Heart left ventricle (tissue), 16 donors: ENCODE measurements at regions not wholly inside any gene's neighbourhood (a gene's known extent, or its start where the extent isn't known, plus 50 kb on each side); places are given as distances from the start of the nearest gene placed in this dataset.

Experiments used
- ATAC-seq, 4 donors: fragments of 200-7000 bp; cut with Tn5 transposase; one replicate each; pipeline ENCODE4 v1.9.1; 2020 to 2022; ENCODE audit warnings: moderate library complexity in 4 of 4, mild to moderate bottlenecking in 3 of 4, moderate number of reproducible peaks in 1 of 4
- DNase-seq, 5 donors: peaks; one replicate each; pipeline ENCODE4 v3.0.0-alpha.2; 2020
- H3K27ac ChIP-seq, 12 donors: fragments of 200-600 bp; sonication (generic) in 4 of 12; one replicate each; pipeline versions ENCODE4 v1.5.0 to v1.8.0; 2016 to 2022; ENCODE audit warnings: mild to moderate bottlenecking in 2 of 12
- H3K27me3 ChIP-seq, 9 donors: fragments of 200-600 bp; sonication (generic) in 2 of 9; one replicate each; pipeline versions ENCODE4 v1.5.1 to v1.8.0; 2016 to 2022; ENCODE audit warnings: mild to moderate bottlenecking in 3 of 9
- H3K36me3 ChIP-seq, 9 donors: fragments of 200-600 bp; sonication (generic) in 2 of 9; one replicate each; pipeline versions ENCODE4 v1.5.0 to v1.8.0; 2018 to 2022; ENCODE audit warnings: mild to moderate bottlenecking in 2 of 9
- H3K4me1 ChIP-seq, 12 donors: fragments of 200-600 bp; sonication (generic) in 4 of 12; one replicate each; pipeline versions ENCODE4 v1.5.0 to v1.8.0; 2016 to 2022; ENCODE audit warnings: mild to moderate bottlenecking in 3 of 12
- H3K4me3 ChIP-seq, 12 donors: fragments of 200-600 bp; sonication (generic) in 4 of 12; one replicate each; pipeline versions ENCODE4 v1.5.0 to v1.8.0; 2017 to 2022; ENCODE audit warnings: mild to moderate bottlenecking in 9 of 12, moderate library complexity in 4 of 12
- H3K9me3 ChIP-seq, 12 donors: fragments of 200-600 bp; sonication (generic) in 4 of 12; one replicate each; pipeline versions ENCODE4 v1.5.0 to v1.8.0; 2016 to 2022; ENCODE audit warnings: mild to moderate bottlenecking in 1 of 12
- POLR2A ChIP-seq, 2 donors: fragments of 450-650 bp; IDR thresholded peaks; one replicate each; pipeline ENCODE4 v1.6.1; 2017; ENCODE audit warnings: antibody characterized with exemption in 2 of 2, mild to moderate bottlenecking in 2 of 2, moderate library complexity in 2 of 2
- WGBS, 4 donors: extraction: QIAGEN DNeasy Blood & Tissue Kit in 2 of 4; methylation state at CpG; one replicate each; pipeline versions ENCODE4 v1.1.5 to v1.1.7; 2013 to 2018; 5-methylcytosine and 5-hydroxymethylcytosine counted together
- intact Hi-C, 10 donors: fragments of 100-400 bp; cut with DNase I; formaldehyde crosslinking; loops; one replicate each; pipeline versions ENCODE4 v1.11.1 to v1.14.2; 2022
- TF ChIP-seq, protein P1 (sequence below), 12 donors: fragments of 200-600 bp; sonication (generic) in 4 of 12; IDR thresholded peaks; one replicate each; pipeline versions ENCODE4 v1.5.0 to v1.8.0; 2018 to 2022; ENCODE audit warnings: antibody characterized with exemption in 12 of 12, mild to moderate bottlenecking in 5 of 12
- donor health status: ischemic (EF 13 %, LVEDD 7.1; RV severe dilation, severe dysfunction).
- donor health status: healthy with polysubstance abuse.
- donor health status: DM: no; HTN: yes; CAD: no.
- donor health status: DM: no; HTN: no; CAD: no.
- donor health status: ischemic (EF 25% LVEDD 6.9; RV normal size, moderate dysfunction).
- donor health status: ischemic (EF 25% LVEDD 5.7; RV mildly dilated, moderate dysfunction).
- donor health status: healthy.
- donor health status: DM: yes; HTN: yes; CAD: no.
- donor health status: ischemic (EF 35%, LVEDD 5.7; RV mildly dilated, moderate dysfunction).
- donor health status: nonischemic (EF 11% LVEDD 7.7; RV severe dilation, severe dysfunction).
- donor health status: DM: yes; HTN: yes; CAD: no.
- donor health status: PGD.
- donor health status: ischemic (EF 29% LVEDD 5.4; RV normal size, mild dysfunction).
- donor health status: nonischemic (EF 23%, LVEDD 6.1; RV moderate dilation, normal function).

DNA sequence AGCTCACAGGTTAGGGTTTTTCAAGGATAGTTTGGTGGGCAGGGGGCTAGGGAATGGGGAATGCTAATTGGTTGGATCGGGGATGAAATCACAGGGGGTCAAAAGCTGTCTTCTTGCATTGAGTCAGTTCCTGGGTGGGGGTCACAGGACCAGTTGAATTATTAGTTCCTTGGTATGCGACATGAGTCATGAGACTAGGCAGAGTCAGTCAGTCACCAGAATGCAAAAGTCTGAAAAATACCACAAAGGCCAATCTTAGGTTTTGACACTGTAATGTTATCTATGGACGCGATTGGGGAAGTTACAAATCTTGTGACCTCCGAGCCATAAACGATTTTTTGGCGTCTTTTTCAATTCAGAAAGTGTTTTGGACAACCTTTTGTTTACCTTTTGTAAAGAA lies 101.2 kb downstream of the ZNF519 start:
- Histone ChIP-seq H3K27me3 (no peaks in the 10 kb centered on the region), H3K4me3 (no peak overlapping the region), H3K27ac (no peak overlapping the region), H3K9me3 (peaks cover 0 to 14% (median 0%) of the 10 kb centered on the region in 12 donors), H3K36me3 (no peaks in the 10 kb centered on the region), H3K4me1 (no peaks in the 10 kb centered on the region)
- intact Hi-C loops: no loop called here
- 83 to 89% (median 85%) methylated on average over 7 of the region's 7 CpGs for WGBS, 4 donors
- ATAC-seq (no peak), DNase-seq (no peak)
- TF ChIP-seq, protein P1, sequence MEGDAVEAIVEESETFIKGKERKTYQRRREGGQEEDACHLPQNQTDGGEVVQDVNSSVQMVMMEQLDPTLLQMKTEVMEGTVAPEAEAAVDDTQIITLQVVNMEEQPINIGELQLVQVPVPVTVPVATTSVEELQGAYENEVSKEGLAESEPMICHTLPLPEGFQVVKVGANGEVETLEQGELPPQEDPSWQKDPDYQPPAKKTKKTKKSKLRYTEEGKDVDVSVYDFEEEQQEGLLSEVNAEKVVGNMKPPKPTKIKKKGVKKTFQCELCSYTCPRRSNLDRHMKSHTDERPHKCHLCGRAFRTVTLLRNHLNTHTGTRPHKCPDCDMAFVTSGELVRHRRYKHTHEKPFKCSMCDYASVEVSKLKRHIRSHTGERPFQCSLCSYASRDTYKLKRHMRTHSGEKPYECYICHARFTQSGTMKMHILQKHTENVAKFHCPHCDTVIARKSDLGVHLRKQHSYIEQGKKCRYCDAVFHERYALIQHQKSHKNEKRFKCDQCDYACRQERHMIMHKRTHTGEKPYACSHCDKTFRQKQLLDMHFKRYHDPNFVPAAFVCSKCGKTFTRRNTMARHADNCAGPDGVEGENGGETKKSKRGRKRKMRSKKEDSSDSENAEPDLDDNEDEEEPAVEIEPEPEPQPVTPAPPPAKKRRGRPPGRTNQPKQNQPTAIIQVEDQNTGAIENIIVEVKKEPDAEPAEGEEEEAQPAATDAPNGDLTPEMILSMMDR (IDR thresholded peaks at IDR 0.05): no peak
- no peak for TF ChIP-seq POLR2A (IDR thresholded peaks at IDR 0.05)

DNA sequence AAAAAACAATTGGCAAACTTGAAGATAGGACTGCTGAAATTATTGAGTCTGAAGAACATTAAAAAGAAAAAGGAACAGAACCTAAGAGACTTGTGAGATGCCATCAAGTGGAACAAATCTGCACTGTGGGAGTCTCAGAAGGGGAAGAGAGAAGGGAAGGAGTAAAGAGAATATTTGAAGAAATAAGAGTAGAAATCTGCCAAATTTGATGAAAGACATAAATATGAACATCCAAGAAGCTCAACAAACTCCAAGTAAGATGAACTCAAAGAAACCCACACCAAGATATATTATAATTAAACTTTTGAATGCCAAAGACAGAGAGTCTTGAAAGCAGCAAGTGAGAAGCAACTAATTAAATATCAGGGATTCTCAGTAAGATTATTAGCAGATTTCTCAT lies 102.7 kb downstream of the ZNF519 start:
- TF ChIP-seq, protein P1 (IDR thresholded peaks at IDR 0.05): no peak
- no peak for TF ChIP-seq POLR2A (IDR thresholded peaks at IDR 0.05)
- H3K9me3 ChIP-seq: peaks cover 0 to 14% (median 0%) of the 10 kb centered on the region in 12 donors
- H3K4me1 ChIP-seq: no peaks in the 10 kb centered on the region
- no peak overlapping the region for H3K4me3 ChIP-seq
- intact Hi-C loops: no loop called here
- no peaks in the 10 kb centered on the region for H3K36me3 ChIP-seq
- no peaks in the 10 kb centered on the region for H3K27me3 ChIP-seq
- DNase-seq: no peak
- ATAC-seq: no peak
- no peak overlapping the region for H3K27ac ChIP-seq

DNA sequence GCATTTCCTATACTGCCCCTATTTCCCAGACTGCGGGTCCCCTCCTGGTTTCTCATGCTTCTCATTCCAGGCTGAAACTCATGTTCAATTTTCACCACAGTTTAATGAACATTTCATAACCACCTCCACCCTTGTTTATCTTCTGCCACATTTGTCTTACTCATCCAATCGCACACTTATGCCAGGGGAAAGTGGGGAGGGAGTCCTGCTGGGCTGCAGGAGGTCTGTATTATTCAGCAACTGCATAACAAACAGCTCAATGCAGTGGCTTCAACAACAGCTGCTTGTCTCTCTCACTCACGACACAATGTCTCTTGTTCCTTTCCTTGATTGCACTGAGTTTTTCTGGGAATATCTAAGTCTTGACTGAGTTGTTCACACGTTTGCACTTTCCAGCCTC lies 106.0 kb downstream of the ZNF519 start:
- ATAC-seq (no peak), DNase-seq (no peak)
- WGBS, 4 donors: 37 to 42% (median 41%) methylated on average over 4 of the region's 4 CpGs
- no peaks in the 10 kb centered on the region for H3K36me3 ChIP-seq
- H3K27me3 ChIP-seq: peaks cover 0 to 4% (median 0%) of the 10 kb centered on the region in 9 donors
- H3K27ac ChIP-seq: no peak overlapping the region
- H3K4me1 ChIP-seq: no peaks in the 10 kb centered on the region
- TF ChIP-seq, protein P1 (IDR thresholded peaks at IDR 0.05): no peak
- TF ChIP-seq POLR2A (IDR thresholded peaks at IDR 0.05): no peak
- peaks cover 0 to 14% (median 0%) of the 10 kb centered on the region in 12 donors for H3K9me3 ChIP-seq
- H3K4me3 ChIP-seq: no peak overlapping the region
- intact Hi-C loops: no loop called here

DNA sequence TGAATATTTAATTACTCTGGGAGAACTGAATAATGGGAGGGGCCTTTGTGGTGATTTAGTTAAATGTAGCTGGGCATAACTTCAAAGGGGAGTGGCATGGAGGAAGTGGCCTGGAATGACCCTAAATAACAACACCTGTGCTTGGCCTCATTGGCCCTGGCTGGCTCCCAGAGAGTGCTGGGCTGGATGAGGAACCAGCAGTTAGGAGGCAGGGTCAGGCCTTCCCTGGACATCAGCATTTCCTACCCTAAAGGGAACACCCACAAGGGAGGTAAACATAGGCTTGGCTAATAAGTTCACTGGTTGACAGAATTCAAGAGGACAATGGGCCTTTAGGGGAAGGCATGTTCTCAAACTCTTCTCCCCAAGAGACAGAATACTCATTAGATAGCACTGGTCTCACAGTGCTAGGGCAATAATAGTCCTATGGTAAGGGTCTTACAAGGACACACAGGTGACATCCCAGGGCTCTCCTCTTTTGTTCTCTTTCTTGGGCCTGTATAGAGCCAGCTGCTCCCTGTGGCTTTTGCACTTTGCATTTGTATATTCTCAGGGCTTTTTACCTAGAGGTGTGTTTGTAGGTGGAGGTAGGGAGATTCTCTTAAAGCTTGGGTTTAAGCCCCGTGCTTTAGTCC lies 106.8 kb downstream of the ZNF519 start:
- no peaks in the 10 kb centered on the region for H3K36me3 ChIP-seq
- intact Hi-C loops: no loop called here
- 35 to 50% (median 41%) methylated on average over 1 of the region's 1 CpG for WGBS, 4 donors
- H3K4me3 ChIP-seq: no peak overlapping the region
- ATAC-seq: no peak
- no peak overlapping the region for H3K27ac ChIP-seq
- peaks cover 0 to 4% (median 0%) of the 10 kb centered on the region in 9 donors for H3K27me3 ChIP-seq
- TF ChIP-seq, protein P1 (IDR thresholded peaks at IDR 0.05): no peak
- no peak for TF ChIP-seq POLR2A (IDR thresholded peaks at IDR 0.05)
- H3K4me1 ChIP-seq: no peaks in the 10 kb centered on the region
- peaks cover 0 to 14% (median 0%) of the 10 kb centered on the region in 12 donors for H3K9me3 ChIP-seq
- DNase-seq: no peak
